H1 (cell line): ENCODE measurements at regions not wholly inside any gene's neighbourhood (a gene's known extent, or its start where the extent isn't known, plus 50 kb on each side); places are given as distances from the start of the nearest gene placed in this dataset.

Experiments used
- CTCF ChIA-PET: fragments of 300-600 bp; sonication (Branson Sonifier 250); formaldehyde crosslinking; loops from one replicate; lab custom pipeline; 2021; ENCODE audit not compliant: partially characterized antibody; lab: Charles Lee
- POLR2A ChIA-PET: fragments of 300-600 bp; sonication (Branson Sonifier 250); formaldehyde crosslinking; loops from one replicate; lab custom pipeline; 2021; ENCODE audit warnings: inconsistent platforms; ENCODE audit not compliant: partially characterized antibody; lab: Charles Lee
- DNase-seq, 2 experiments: peaks; one replicate each; pipeline versions ENCODE4 v3.0.0 to v3.0.0-alpha.2; 2010 to 2022; ENCODE audit warnings: low spot score in 2 of 2, low read depth in 1 of 2, mixed read lengths in 1 of 2
- FAIRE-seq: peaks from 2 replicates; lab custom pipeline; 2011; peaks lifted over from hg19 to GRCh38; lab: Jason Lieb, UNC
- H2AFZ ChIP-seq: 2 replicates; pipeline ENCODE4 v1.8.1; 2012; ENCODE audit warnings: low read length, inconsistent platforms
- H2AK5ac ChIP-seq: 2 replicates; pipeline ENCODE4 v1.6.1; 2013; ENCODE audit warnings: low read depth, low read length
- H2BK120ac ChIP-seq: replicated peaks from 2 replicates; pipeline ENCODE3; 2013; ENCODE audit warnings: low read depth, low read length, inconsistent platforms
- H2BK12ac ChIP-seq: 2 replicates; pipeline ENCODE4 v1.6.1; 2013; ENCODE audit warnings: low read depth, low read length
- H2BK15ac ChIP-seq: 2 replicates; pipeline ENCODE4 v1.6.1; 2013; ENCODE audit warnings: low read length
- H2BK20ac ChIP-seq: 2 replicates; pipeline ENCODE4 v1.6.1; 2013; ENCODE audit warnings: low read length
- H2BK5ac ChIP-seq: 2 replicates; pipeline ENCODE4 v1.6.1; 2013; ENCODE audit warnings: low read depth, low read length
- H3K14ac ChIP-seq: 2 replicates; pipeline ENCODE4 v1.6.1; 2013; ENCODE audit warnings: inconsistent platforms; ENCODE audit not compliant: insufficient read length
- H3K18ac ChIP-seq: 2 replicates; pipeline ENCODE4 v1.6.1; 2013; ENCODE audit warnings: low read length; ENCODE audit errors: extremely low read depth
- H3K23ac ChIP-seq: 2 replicates; pipeline ENCODE4 v1.6.1; 2013; ENCODE audit warnings: inconsistent platforms; ENCODE audit not compliant: insufficient read length
- H3K23me2 ChIP-seq: 2 replicates; pipeline ENCODE4 v1.6.1; 2013; ENCODE audit warnings: low read depth, low read length
- H3K27ac ChIP-seq: 2 replicates; pipeline ENCODE4 v1.6.1; 2011; ENCODE audit warnings: low read depth, low read length, inconsistent platforms
- H3K27me3 ChIP-seq, 4 experiments: replicated peaks in 1 of 4; 1 replicate in 1 of 4; 2 replicates in 3 of 4; pipeline versions ENCODE4 v1.6.1 to v1.8.1; 2011 to 2013; ENCODE audit warnings: low read length in 3 of 4, mild to moderate bottlenecking in 3 of 4, inconsistent platforms in 2 of 4, mixed read lengths in 2 of 4, moderate library complexity in 1 of 4; ENCODE audit not compliant: control insufficient read depth in 3 of 4, insufficient read depth in 3 of 4; ENCODE audit errors: extremely low read depth in 1 of 4
- H3K36me3 ChIP-seq, 4 experiments: 2 replicates each; pipeline versions ENCODE4 v1.6.1 to v1.8.1; 2011 to 2013; ENCODE audit warnings: mild to moderate bottlenecking in 4 of 4, low read length in 3 of 4, moderate library complexity in 2 of 4, control low read depth in 1 of 4, inconsistent platforms in 1 of 4; ENCODE audit not compliant: insufficient read depth in 4 of 4, control insufficient read depth in 2 of 4
- H3K4ac ChIP-seq: replicated peaks from 2 replicates; pipeline ENCODE3; 2013; ENCODE audit warnings: low read length, low read depth, mixed read lengths, inconsistent platforms; ENCODE audit not compliant: insufficient read length
- H3K4me1 ChIP-seq, 4 experiments: replicated peaks in 1 of 4; 1 replicate in 1 of 4; 2 replicates in 3 of 4; pipeline versions ENCODE4 v1.6.1 to v1.8.1; 2011 to 2013; ENCODE audit warnings: low read length in 3 of 4, inconsistent platforms in 2 of 4, mixed read lengths in 1 of 4; ENCODE audit not compliant: insufficient read depth in 4 of 4, control insufficient read depth in 3 of 4
- H3K4me2 ChIP-seq, 2 experiments: 2 replicates each; pipeline versions ENCODE4 v1.6.1 to v1.8.1; 2011 to 2013; ENCODE audit warnings: low read depth in 2 of 2, low read length in 2 of 2, control low read depth in 1 of 2, inconsistent platforms in 1 of 2, mild to moderate bottlenecking in 1 of 2; ENCODE audit not compliant: insufficient read depth in 1 of 2
- H3K4me3 ChIP-seq, 4 experiments: fragments of 200-600, 300-600 bp in 1 of 4; sonication (generic), shearing (Covaris generic), sonication (Bioruptor Twin) in 1 of 4; 2 replicates each; pipeline versions ENCODE4 v1.5.1 to v1.8.1; 2011 to 2016; ENCODE audit warnings: low read length in 4 of 4, low read depth in 3 of 4, control low read depth in 2 of 4, inconsistent platforms in 2 of 4, mild to moderate bottlenecking in 2 of 4, mixed read lengths in 1 of 4, moderate library complexity in 1 of 4; ENCODE audit not compliant: insufficient read depth in 2 of 4; ENCODE audit errors: extremely low read depth in 1 of 4
- H3K56ac ChIP-seq: replicated peaks from 2 replicates; pipeline ENCODE3; 2013; ENCODE audit warnings: low read depth, mild to moderate bottlenecking, mixed read lengths, low read length, inconsistent platforms; ENCODE audit not compliant: insufficient read length
- H3K79me1 ChIP-seq: 2 replicates; pipeline ENCODE4 v1.6.1; 2013; ENCODE audit warnings: low read depth, low read length, control low read depth
- H3K79me2 ChIP-seq, 2 experiments: 2 replicates each; pipeline versions ENCODE4 v1.6.1 to v1.8.1; 2012 to 2013; ENCODE audit warnings: low read length in 2 of 2, mild to moderate bottlenecking in 2 of 2, inconsistent platforms in 1 of 2; ENCODE audit not compliant: insufficient read depth in 2 of 2, control insufficient read depth in 1 of 2
- H3K9ac ChIP-seq, 4 experiments: replicated peaks in 1 of 4; 1 replicate in 1 of 4; 2 replicates in 3 of 4; pipeline versions ENCODE4 v1.6.1 to v1.8.1; 2011 to 2013; ENCODE audit warnings: low read depth in 3 of 4, low read length in 3 of 4, control low read depth in 2 of 4, mild to moderate bottlenecking in 2 of 4, moderate library complexity in 2 of 4, inconsistent platforms in 1 of 4; ENCODE audit errors: extremely low read depth in 1 of 4
- H3K9me3 ChIP-seq, 2 experiments: 2 replicates each; pipeline versions ENCODE4 v1.6.1 to v1.8.1; 2012 to 2013; ENCODE audit warnings: mild to moderate bottlenecking in 2 of 2, moderate library complexity in 2 of 2, control low read depth in 1 of 2, inconsistent platforms in 1 of 2, low read depth in 1 of 2, low read length in 1 of 2, mixed read lengths in 1 of 2; ENCODE audit not compliant: insufficient read depth in 2 of 2
- H4K20me1 ChIP-seq, 2 experiments: replicated peaks in 1 of 2; 2 replicates each; pipeline versions ENCODE3 to v1.8.1; 2011 to 2013; ENCODE audit warnings: inconsistent platforms in 2 of 2, low read length in 2 of 2, mild to moderate bottlenecking in 1 of 2; ENCODE audit not compliant: insufficient read depth in 2 of 2, control insufficient read depth in 1 of 2
- H4K5ac ChIP-seq: 2 replicates; pipeline ENCODE4 v1.6.1; 2013; ENCODE audit warnings: low read length, low read depth, mixed read lengths, inconsistent platforms; ENCODE audit not compliant: insufficient read length
- H4K8ac ChIP-seq: 2 replicates; pipeline ENCODE4 v1.8.0; 2013; ENCODE audit warnings: mild to moderate bottlenecking, moderate library complexity, low read length, inconsistent platforms; ENCODE audit not compliant: insufficient read depth; ENCODE audit errors: extremely low read depth
- H4K91ac ChIP-seq: replicated peaks from 2 replicates; pipeline ENCODE3; 2013; ENCODE audit warnings: low read length, mixed read lengths, inconsistent platforms; ENCODE audit not compliant: insufficient read length
- ASH2L ChIP-seq: fragments of 200-600, 300-600 bp; sonication (generic); IDR thresholded peaks from one replicate; pipeline ENCODE4 v1.7.1; 2017; ENCODE audit warnings: low read length
- SRF ChIP-seq: IDR thresholded peaks from 2 replicates; pipeline ENCODE4 v1.6.1; 2011; ENCODE audit warnings: mild to moderate bottlenecking, low read depth, low read length, moderate library complexity
- TEAD4 ChIP-seq: IDR thresholded peaks from 2 replicates; pipeline ENCODE4 v1.6.1; 2012; ENCODE audit warnings: low read depth, low read length, inconsistent platforms, mixed read lengths
- WGBS, 2 experiments: shearing (Covaris generic) in 1 of 2; methylation state at CpG; one replicate each; pipeline versions ENCODE4 v1.1.6 to v1.1.7; 2013 to 2015; ENCODE audit warnings: low lambda C conversion rate in 2 of 2, mixed read lengths in 2 of 2, inconsistent platforms in 1 of 2, low coverage in 1 of 2, missing lambda C conversion rate in 1 of 2; ENCODE audit not compliant: insufficient replicate concordance in 2 of 2, insufficient coverage in 1 of 2, insufficient read length in 1 of 2; ENCODE audit errors: extremely low coverage in 1 of 2, missing lambda C conversion rate in 1 of 2; 5-methylcytosine and 5-hydroxymethylcytosine counted together
- TF ChIP-seq, protein P1 (sequence below): IDR thresholded peaks from 2 replicates; pipeline ENCODE4 v1.6.1; 2011; ENCODE audit warnings: low read length, improper control_type of control experiment

DNA sequence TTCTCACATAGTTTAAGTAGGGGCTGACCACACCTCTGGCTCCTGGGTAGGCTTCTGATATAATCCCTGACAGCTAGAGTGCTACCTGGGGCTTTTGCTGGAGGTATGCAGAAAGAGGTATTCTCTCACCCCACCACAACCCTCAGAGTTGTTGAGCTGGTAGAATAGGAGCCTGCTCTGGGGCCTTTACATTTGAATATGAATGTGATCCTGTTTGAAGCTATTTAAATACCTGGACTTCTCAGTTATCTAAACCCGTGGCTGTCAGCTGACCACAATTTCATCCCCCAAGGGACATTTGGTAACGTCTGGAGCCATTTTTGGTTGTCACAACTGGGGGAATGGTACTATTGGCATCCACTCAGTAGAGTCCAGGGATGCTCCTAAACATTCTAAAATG lies 669.1 kb downstream of the SATB2 start:
- ChIA-PET POLR2A (no interaction called here), CTCF (no interaction called here)
- Histone ChIP-seq H3K4me2 (no peak overlapping the region), H2BK120ac (no peak overlapping the region), H4K91ac (no peak overlapping the region), H3K27me3 (no peaks in the 10 kb centered on the region), H3K36me3 (no peaks in the 10 kb centered on the region), H3K79me2 (no peaks in the 10 kb centered on the region), H3K79me1 (no peaks in the 10 kb centered on the region), H4K5ac (no peak overlapping the region), H3K9me3 (no peaks in the 10 kb centered on the region), H2BK20ac (no peak overlapping the region), H3K18ac (no peak overlapping the region), H3K23ac (no peak overlapping the region), H2BK5ac (no peak overlapping the region), H3K4me3 (peak overlapping the region in 1 of 4 experiments; percentile 26; a peak in 1 of 8 replicates), H3K9ac (no peak overlapping the region), H4K20me1 (no peaks in the 10 kb centered on the region), H3K14ac (no peak overlapping the region), H2AFZ (0 out of 2 replicates have a peak overlapping the region, but pooled peaks have one; percentile 4), H2BK12ac (no peak overlapping the region)
- 22% methylated on average over 2 of the region's 2 CpGs; no CpG with 5 or more reads in 1 of the 2 experiments for WGBS, 2 experiments
- peak; percentile 10 to 43 for DNase-seq
- TF ChIP-seq ASH2L (peak; percentile 40), SRF (no peak), TEAD4 (peak; percentile 47)
- TF ChIP-seq, protein P1, sequence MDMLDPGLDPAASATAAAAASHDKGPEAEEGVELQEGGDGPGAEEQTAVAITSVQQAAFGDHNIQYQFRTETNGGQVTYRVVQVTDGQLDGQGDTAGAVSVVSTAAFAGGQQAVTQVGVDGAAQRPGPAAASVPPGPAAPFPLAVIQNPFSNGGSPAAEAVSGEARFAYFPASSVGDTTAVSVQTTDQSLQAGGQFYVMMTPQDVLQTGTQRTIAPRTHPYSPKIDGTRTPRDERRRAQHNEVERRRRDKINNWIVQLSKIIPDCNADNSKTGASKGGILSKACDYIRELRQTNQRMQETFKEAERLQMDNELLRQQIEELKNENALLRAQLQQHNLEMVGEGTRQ = peak; percentile 48; the same call in 1 of the 2 replicates
- TF ChIP-seq, all 59 proteins: peak for 3
- Histone ChIP-seq H4K8ac (no peak overlapping the region), H2AK5ac (no peak overlapping the region), H3K27ac (no peak overlapping the region), H3K4ac (no peak overlapping the region), H3K4me1 (peaks cover 0 to 3% (median 1%) of the 10 kb centered on the region in 4 experiments; a peak in 4 of 7 replicates), H3K23me2 (no peaks in the 10 kb centered on the region), H2BK15ac (no peak overlapping the region), H3K56ac (no peak overlapping the region)
- FAIRE-seq = peak; percentile 58
